ENCODE measurements at regions not wholly inside any gene's neighbourhood (a gene's known extent, or its start where the extent isn't known, plus 50 kb on each side); places are given as distances from the start of the nearest gene placed in this dataset.

- H3K4me1 ChIP-seq (ENCODE audit: insufficient read depth, low read length, poor library complexity, severe bottlenecking): peaks cover 3% of the 10 kb centered on the region
- no peaks in the 10 kb centered on the region for H3K9me2 ChIP-seq (replicated peaks; ENCODE audit: low read depth, low read length)
- H3K4me2 ChIP-seq (ENCODE audit: low read depth, low read length, poor library complexity, severe bottlenecking): no peak overlapping the region
- no peak overlapping the region for H3K9ac ChIP-seq (ENCODE audit: low read depth, low read length, poor library complexity, severe bottlenecking)
- no peaks in the 10 kb centered on the region for H3K9me3 ChIP-seq (ENCODE audit: insufficient read depth, low read depth, low read length)
- no peaks in the 10 kb centered on the region for H3F3A ChIP-seq (ENCODE audit: low read depth)
- H4K20me1 ChIP-seq (ENCODE audit: insufficient read depth, low read length, poor library complexity, severe bottlenecking): no peaks in the 10 kb centered on the region
- TF ChIP-seq CTCF (conservative IDR thresholded peaks at IDR 0.05; ENCODE audit: low read length): no peak
- no peak overlapping the region for H2AFZ ChIP-seq (ENCODE audit: low read length)
- H3K4me3 ChIP-seq (ENCODE audit: low read length, poor library complexity, severe bottlenecking): no peak overlapping the region
- H3K79me2 ChIP-seq (ENCODE audit: insufficient read depth, low read length): no peaks in the 10 kb centered on the region
- H3K36me3 ChIP-seq (ENCODE audit: insufficient read depth, low read length): no peaks in the 10 kb centered on the region
- no peaks in the 10 kb centered on the region for H3K27me3 ChIP-seq (ENCODE audit: insufficient read depth, low read length, poor library complexity, severe bottlenecking)
These were observed 115.1 kb upstream of the FAM174B start for GRCh38 chr15:92770641-92771040.

GRCh38 chr15:92772061-92772460 lies 116.5 kb upstream of the FAM174B start:
- TF ChIP-seq CTCF (conservative IDR thresholded peaks at IDR 0.05; ENCODE audit: low read length) (no peak), EZH2phosphoT487 (IDR thresholded peaks at IDR 0.05; ENCODE audit: borderline replicate concordance) (no peak)
- H3K9me2 ChIP-seq (replicated peaks; ENCODE audit: low read depth, low read length): no peaks in the 10 kb centered on the region
- H3K4me2 ChIP-seq (ENCODE audit: low read depth, low read length, poor library complexity, severe bottlenecking): no peak overlapping the region
- no peak overlapping the region for H3K9ac ChIP-seq (ENCODE audit: low read depth, low read length, poor library complexity, severe bottlenecking)
- no peaks in the 10 kb centered on the region for H3K9me3 ChIP-seq (ENCODE audit: insufficient read depth, low read depth, low read length)
- H2AFZ ChIP-seq (ENCODE audit: low read length): no peak overlapping the region
- no peaks in the 10 kb centered on the region for H3F3A ChIP-seq (ENCODE audit: low read depth)
- no peaks in the 10 kb centered on the region for H3K36me3 ChIP-seq (ENCODE audit: insufficient read depth, low read length)
- no peak overlapping the region for H3K4me3 ChIP-seq (ENCODE audit: low read length, poor library complexity, severe bottlenecking)
- no peaks in the 10 kb centered on the region for H4K20me1 ChIP-seq (ENCODE audit: insufficient read depth, low read length, poor library complexity, severe bottlenecking)
- H3K4me1 ChIP-seq (ENCODE audit: insufficient read depth, low read length, poor library complexity, severe bottlenecking): peaks cover 3% of the 10 kb centered on the region
- no peaks in the 10 kb centered on the region for H3K79me2 ChIP-seq (ENCODE audit: insufficient read depth, low read length)
- no peaks in the 10 kb centered on the region for H3K27me3 ChIP-seq (ENCODE audit: insufficient read depth, low read length, poor library complexity, severe bottlenecking)

- Histone ChIP-seq H3F3A (ENCODE audit: low read depth) (no peaks in the 10 kb centered on the region), H3K79me2 (ENCODE audit: insufficient read depth, low read length) (no peaks in the 10 kb centered on the region), H3K4me1 (ENCODE audit: insufficient read depth, low read length, poor library complexity, severe bottlenecking) (peaks cover 3% of the 10 kb centered on the region), H3K4me3 (ENCODE audit: low read length, poor library complexity, severe bottlenecking) (no peak overlapping the region), H3K4me2 (ENCODE audit: low read depth, low read length, poor library complexity, severe bottlenecking) (no peak overlapping the region), H3K27me3 (ENCODE audit: insufficient read depth, low read length, poor library complexity, severe bottlenecking) (no peaks in the 10 kb centered on the region), H3K9ac (ENCODE audit: low read depth, low read length, poor library complexity, severe bottlenecking) (no peak overlapping the region), H3K36me3 (ENCODE audit: insufficient read depth, low read length) (no peaks in the 10 kb centered on the region), H2AFZ (ENCODE audit: low read length) (no peak overlapping the region), H3K9me3 (ENCODE audit: insufficient read depth, low read depth, low read length) (no peaks in the 10 kb centered on the region), H4K20me1 (ENCODE audit: insufficient read depth, low read length, poor library complexity, severe bottlenecking) (no peaks in the 10 kb centered on the region), H3K9me2 (replicated peaks; ENCODE audit: low read depth, low read length) (no peaks in the 10 kb centered on the region)
- TF ChIP-seq EZH2phosphoT487 (IDR thresholded peaks at IDR 0.05; ENCODE audit: borderline replicate concordance) (no peak), CTCF (conservative IDR thresholded peaks at IDR 0.05; ENCODE audit: low read length) (no peak)
These were observed 117.2 kb upstream of the FAM174B start for GRCh38 chr15:92772626-92773244.

Measured in Loucy (cell line).